Natural killer cell (primary cell): ENCODE measurements at regions not wholly inside any gene's neighbourhood (a gene's known extent, or its start where the extent isn't known, plus 50 kb on each side); places are given as distances from the start of the nearest gene placed in this dataset.

ENCODE experiments used
- ATAC-seq, 3 donors: fragments of 150-1000 bp in 2 of 3; fragments of 200-7000 bp in 1 of 3; cut with Tn5 transposase; 1 replicate in 1 of 3; 2 replicates in 2 of 3; pipeline ENCODE4 v1.10.0; 2021; ENCODE audit warnings: mild to moderate bottlenecking in 2 of 3, moderate library complexity in 2 of 3
- DNase-seq, 2 donors: peaks; one replicate each; pipeline versions ENCODE4 v3.0.0 to v3.0.0-alpha.2; 2013 to 2021; ENCODE audit warnings: mixed read lengths in 1 of 2
- H3K27ac ChIP-seq: one replicate; pipeline ENCODE4 v1.5.1; 2013; ENCODE audit warnings: mild to moderate bottlenecking, low read length
- H3K27me3 ChIP-seq: one replicate; pipeline ENCODE4 v1.6.1; 2013; ENCODE audit warnings: low read length; ENCODE audit not compliant: control insufficient read depth, insufficient read depth
- H3K36me3 ChIP-seq: one replicate; pipeline ENCODE4 v1.6.1; 2013; ENCODE audit warnings: low read length; ENCODE audit not compliant: control insufficient read depth, insufficient read depth
- H3K4me1 ChIP-seq: one replicate; pipeline ENCODE4 v1.6.1; 2013; ENCODE audit warnings: low read length; ENCODE audit not compliant: control insufficient read depth, insufficient read depth
- H3K4me3 ChIP-seq: one replicate; pipeline ENCODE4 v1.5.1; 2013; ENCODE audit warnings: low read length
- H3K9me3 ChIP-seq: one replicate; pipeline ENCODE4 v1.6.1; 2013; ENCODE audit warnings: low read length; ENCODE audit not compliant: control insufficient read depth, insufficient read depth
- H3K27ac Mint-ChIP-seq, 2 donors: one replicate each; pipeline ENCODE4 v1.8.0; 2022; ENCODE audit warnings: mild to moderate bottlenecking in 2 of 2, mixed read lengths in 2 of 2, moderate library complexity in 1 of 2
- H3K27me3 Mint-ChIP-seq, 2 donors: one replicate each; pipeline ENCODE4 v1.8.0; 2022; ENCODE audit warnings: low read depth in 2 of 2, mixed read lengths in 2 of 2
- H3K36me3 Mint-ChIP-seq: one replicate; pipeline ENCODE4 v1.8.0; 2022; ENCODE audit warnings: mixed read lengths
- H3K4me1 Mint-ChIP-seq, 2 donors: one replicate each; pipeline ENCODE4 v1.8.0; 2022; ENCODE audit warnings: mixed read lengths in 2 of 2
- H3K4me3 Mint-ChIP-seq: one replicate; pipeline ENCODE4 v1.8.0; 2022; ENCODE audit warnings: mild to moderate bottlenecking, moderate library complexity, mixed read lengths
- H3K9me3 Mint-ChIP-seq, 2 donors: one replicate each; pipeline ENCODE4 v1.8.0; 2022; ENCODE audit warnings: mixed read lengths in 2 of 2
- CTCF ChIP-seq: fragments of 200-600 bp; IDR thresholded peaks from one replicate; pipeline ENCODE4 v1.8.0; 2022; ENCODE audit warnings: antibody characterized with exemption
- WGBS: methylation state at CpG from one replicate; pipeline ENCODE4 v1.1.7; 2013; ENCODE audit warnings: missing lambda C conversion rate; ENCODE audit not compliant: insufficient coverage; 5-methylcytosine and 5-hydroxymethylcytosine counted together
- intact Hi-C: fragments of 100-400 bp; cut with micrococcal nuclease; formaldehyde crosslinking; loops from one replicate; pipeline ENCODE4 v1.14.2; 2022

GRCh38 chr15:93610944-93611343 is 521.9 kb upstream of the RGMA start:
- H3K9me3 ChIP-seq, result no peaks in the 10 kb centered on the region
- intact Hi-C loops, result no loop called here
- Mint-ChIP-seq H3K4me1 (no peaks in the 10 kb centered on the region), H3K27me3 (peaks cover 20 to 37% of the 10 kb centered on the region in 2 donors), H3K4me3 (no peak overlapping the region), H3K9me3 (no peaks in the 10 kb centered on the region), H3K36me3 (no peaks in the 10 kb centered on the region), H3K27ac (no peak overlapping the region)
- 89% methylated on average over 8 of the region's 8 CpGs for WGBS
- TF ChIP-seq CTCF, result no peak
- DNase-seq (no peak), ATAC-seq (no peak)
- no peaks in the 10 kb centered on the region for H3K36me3 ChIP-seq
- no peak overlapping the region for H3K4me3 ChIP-seq
- no peak overlapping the region for H3K27ac ChIP-seq
- H3K4me1 ChIP-seq, result no peaks in the 10 kb centered on the region
- H3K27me3 ChIP-seq, result peaks cover 2% of the 10 kb centered on the region

GRCh38 chr15:93608643-93609148 is 519.7 kb upstream of the RGMA start:
- peaks cover 12 to 37% of the 10 kb centered on the region in 2 donors for H3K27me3 Mint-ChIP-seq
- intact Hi-C loops, result no loop called here
- H3K36me3 Mint-ChIP-seq, result no peaks in the 10 kb centered on the region
- Histone ChIP-seq H3K27me3 (no peaks in the 10 kb centered on the region), H3K27ac (no peak overlapping the region), H3K36me3 (no peaks in the 10 kb centered on the region), H3K9me3 (no peaks in the 10 kb centered on the region), H3K4me3 (no peak overlapping the region), H3K4me1 (no peaks in the 10 kb centered on the region)
- H3K4me3 Mint-ChIP-seq, result no peak overlapping the region
- H3K4me1 Mint-ChIP-seq, result no peaks in the 10 kb centered on the region
- no peaks in the 10 kb centered on the region for H3K9me3 Mint-ChIP-seq
- WGBS, result 91% methylated on average over 3 of the region's 3 CpGs
- TF ChIP-seq CTCF, result no peak
- no peak overlapping the region for H3K27ac Mint-ChIP-seq
- ATAC-seq, result no peak
- no peak for DNase-seq

GRCh38 chr15:93603550-93603949 is 514.5 kb upstream of the RGMA start:
- no peak for TF ChIP-seq CTCF
- H3K9me3 Mint-ChIP-seq, result no peaks in the 10 kb centered on the region
- WGBS, result 89% methylated on average over 2 of the region's 2 CpGs
- H3K27me3 ChIP-seq, result no peaks in the 10 kb centered on the region
- H3K27ac Mint-ChIP-seq, result no peak overlapping the region
- no peak overlapping the region for H3K4me3 ChIP-seq
- H3K4me1 Mint-ChIP-seq, result no peaks in the 10 kb centered on the region
- no peak overlapping the region for H3K27ac ChIP-seq
- ATAC-seq (no peak), DNase-seq (no peak)
- H3K36me3 Mint-ChIP-seq, result no peaks in the 10 kb centered on the region
- H3K9me3 ChIP-seq, result no peaks in the 10 kb centered on the region
- no peaks in the 10 kb centered on the region for H3K4me1 ChIP-seq
- peaks cover 14 to 42% of the 10 kb centered on the region in 2 donors for H3K27me3 Mint-ChIP-seq
- no peaks in the 10 kb centered on the region for H3K36me3 ChIP-seq
- H3K4me3 Mint-ChIP-seq, result no peak overlapping the region
- intact Hi-C loops, result no loop called here

GRCh38 chr15:93587059-93587521 is 498.1 kb upstream of the RGMA start:
- Mint-ChIP-seq H3K36me3 (no peaks in the 10 kb centered on the region), H3K27me3 (peaks cover 21 to 67% of the 10 kb centered on the region in 2 donors), H3K27ac (no peak overlapping the region), H3K9me3 (no peaks in the 10 kb centered on the region), H3K4me1 (no peaks in the 10 kb centered on the region), H3K4me3 (no peak overlapping the region)
- peaks cover 3% of the 10 kb centered on the region for H3K27me3 ChIP-seq
- ATAC-seq, result no peak
- H3K36me3 ChIP-seq, result no peaks in the 10 kb centered on the region
- H3K4me1 ChIP-seq, result no peaks in the 10 kb centered on the region
- TF ChIP-seq CTCF, result no peak
- no peak for DNase-seq
- H3K4me3 ChIP-seq, result no peak overlapping the region
- H3K9me3 ChIP-seq, result no peaks in the 10 kb centered on the region
- intact Hi-C loops, result no loop called here
- no peak overlapping the region for H3K27ac ChIP-seq
